HG02970 (cell line): ENCODE measurements at regions not wholly inside any gene's neighbourhood (a gene's known extent, or its start where the extent isn't known, plus 50 kb on each side); places are given as distances from the start of the nearest gene placed in this dataset.
"Not testable (repeated sequence)": the region's sequence is repeated elsewhere in the genome, so short reads cannot be mapped to it uniquely, and the experiment has no call there.

Experiments used
- ATAC-seq: cut with Tn5 transposase; IDR thresholded peaks from one replicate; pipeline ENCODE4 v1.9.1; 2021; ENCODE audit warnings: mild to moderate bottlenecking, moderate library complexity, moderate number of reproducible peaks; ENCODE audit not compliant: unreplicated experiment, low FRiP score

DNA sequence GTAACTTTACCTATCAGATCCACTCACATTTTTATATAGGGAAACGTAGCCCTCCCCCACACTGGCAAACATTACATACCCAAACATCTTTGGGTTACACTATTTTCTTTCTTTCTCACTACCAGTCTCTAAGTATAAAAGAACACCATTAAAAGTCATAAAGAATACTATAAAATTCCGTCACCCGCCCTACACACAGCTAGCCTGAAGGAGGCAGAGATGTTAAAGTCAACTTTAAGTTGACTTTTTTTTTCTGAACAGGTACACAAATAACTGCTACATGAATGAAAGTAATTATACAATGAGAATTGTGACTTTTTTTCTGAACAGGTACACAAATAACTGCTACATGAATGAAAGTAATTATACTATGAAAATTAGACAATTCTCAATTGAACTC lies 628.3 kb downstream of the NUP35 start:
- ATAC-seq: no peak

DNA sequence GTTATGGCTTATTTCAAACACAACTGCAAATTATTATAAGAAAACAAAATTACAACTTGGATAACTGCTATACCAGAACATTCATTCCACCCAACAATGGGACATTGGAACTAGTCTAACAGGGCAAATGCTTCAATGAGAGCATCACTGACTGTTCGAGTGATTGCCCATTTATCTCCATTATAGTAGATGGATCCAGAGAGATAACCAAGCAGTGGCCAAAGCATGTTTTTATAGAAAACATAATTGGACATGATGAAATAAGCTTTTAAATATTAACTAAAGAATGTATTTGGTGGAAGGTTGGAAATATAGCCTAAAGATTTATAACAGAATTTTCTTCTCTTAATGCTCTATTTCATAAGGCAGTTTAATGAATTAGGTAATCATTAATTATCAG lies 634.8 kb downstream of the NUP35 start:
- ATAC-seq: no peak

DNA sequence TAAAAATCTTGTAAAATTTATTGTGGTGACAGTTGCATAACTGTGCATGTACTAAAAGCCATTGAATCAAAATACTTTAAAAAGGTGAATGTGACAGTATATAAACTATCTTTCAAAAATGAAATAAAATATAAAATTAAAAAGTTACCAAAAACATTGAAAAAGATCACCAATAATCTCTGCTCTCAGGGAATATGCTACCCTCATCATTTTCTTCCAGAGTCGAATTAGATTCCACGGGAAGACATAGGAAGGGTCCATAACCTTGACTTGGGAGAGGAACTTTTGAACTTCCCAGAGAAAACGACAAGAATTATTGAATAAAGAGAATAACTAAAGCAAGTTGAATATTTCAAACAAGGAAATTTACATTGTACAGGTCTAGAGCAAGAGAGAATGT lies 649.5 kb downstream of the NUP35 start:
- no peak for ATAC-seq

DNA sequence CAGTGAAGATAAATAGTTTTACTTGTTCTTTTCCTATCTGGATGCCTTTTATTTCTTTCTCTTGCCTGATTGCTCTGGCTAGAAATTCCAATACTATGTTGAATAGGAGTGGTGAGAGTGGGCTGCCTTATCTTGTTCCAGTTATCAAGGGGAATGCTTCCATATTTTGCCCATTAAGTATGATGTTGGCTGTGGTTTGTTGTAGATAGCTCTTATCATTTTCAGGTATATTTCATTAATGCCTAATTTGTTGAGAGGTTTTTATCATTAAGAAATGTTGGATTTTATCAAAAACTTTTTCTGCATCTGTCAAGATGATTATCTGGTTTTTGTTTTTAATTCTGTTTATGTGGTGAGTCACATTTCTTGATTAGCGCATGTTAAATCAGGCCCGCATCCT lies 655.8 kb downstream of the NUP35 start:
- ATAC-seq: no peak

DNA sequence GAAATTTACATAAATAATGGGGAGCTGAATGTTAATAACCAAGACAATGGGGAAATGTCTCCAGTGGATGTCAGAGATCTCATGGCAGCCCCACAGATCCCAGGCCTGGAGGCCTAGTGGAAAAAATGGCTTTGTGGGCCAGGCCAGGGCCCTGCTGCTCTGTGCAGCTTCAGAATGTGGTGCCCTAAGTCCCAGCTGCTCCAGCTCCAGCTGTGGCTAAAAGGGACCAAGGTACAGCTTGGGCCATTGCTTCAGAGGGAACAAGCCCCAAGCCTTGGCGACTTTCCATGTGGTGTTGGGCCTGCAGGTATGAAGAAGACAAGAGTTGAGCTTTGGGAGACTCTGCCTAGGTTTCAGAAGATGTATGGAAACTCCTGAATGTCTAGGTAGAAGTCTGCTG lies 658.2 kb downstream of the NUP35 start:
- ATAC-seq: no peak

DNA sequence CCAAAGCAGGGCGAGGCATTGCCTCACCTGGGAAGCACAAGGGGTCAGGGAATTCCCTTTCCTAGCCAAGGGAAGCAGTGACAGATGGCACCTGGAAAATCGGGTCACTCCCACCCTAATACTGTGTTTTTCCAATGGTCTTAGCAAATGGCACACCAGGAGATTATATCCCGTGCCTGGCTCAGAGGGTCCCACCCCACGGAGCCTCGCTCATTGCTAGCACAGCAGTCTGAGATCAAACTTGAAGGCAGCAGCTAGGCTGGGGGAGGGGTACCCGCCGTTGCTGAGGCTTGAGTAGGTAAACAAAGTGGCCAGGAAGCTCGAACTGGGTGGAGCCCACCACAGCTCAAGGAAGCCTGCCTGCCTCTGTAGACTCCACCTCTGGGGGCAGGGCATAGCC lies 664.6 kb downstream of the NUP35 start:
- not testable (repeated sequence) for ATAC-seq

DNA sequence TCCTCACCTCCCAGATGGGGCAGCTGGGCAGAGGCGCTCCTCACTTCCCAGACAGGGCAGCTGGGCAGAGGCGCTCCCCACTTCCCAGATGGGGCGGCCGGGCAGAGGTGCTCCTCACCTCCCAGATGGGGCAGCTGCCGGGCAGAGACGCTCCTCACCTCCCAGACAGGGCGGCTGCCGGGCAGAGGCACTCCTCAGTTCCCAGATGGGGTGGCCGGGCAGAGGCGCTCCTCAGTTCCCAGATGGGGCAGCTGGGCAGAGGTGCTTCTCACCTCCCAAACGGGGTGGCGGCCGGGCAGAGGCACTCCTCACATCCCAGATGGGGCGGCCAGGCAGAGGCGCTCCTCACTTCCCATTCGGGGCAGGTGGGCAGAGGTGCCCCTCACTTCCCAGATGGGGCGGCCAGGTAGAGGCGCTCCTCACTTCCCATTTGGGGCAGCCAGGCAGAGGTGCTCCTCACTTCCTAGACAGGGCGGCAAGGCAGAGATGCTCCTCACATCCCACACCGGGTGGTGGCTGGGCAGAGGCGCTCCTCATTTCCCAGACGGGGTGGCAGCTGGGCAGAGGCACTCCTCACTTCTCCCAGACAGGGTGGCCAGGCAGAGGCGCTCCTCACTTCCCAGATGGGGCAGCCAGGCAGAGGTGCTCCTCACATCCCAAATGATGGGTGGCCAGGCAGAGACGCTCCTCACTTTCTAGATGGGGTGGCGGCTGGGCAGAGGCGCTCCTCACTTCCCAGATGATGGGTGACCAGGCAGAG lies 668.1 kb downstream of the NUP35 start:
- not testable (repeated sequence) for ATAC-seq

DNA sequence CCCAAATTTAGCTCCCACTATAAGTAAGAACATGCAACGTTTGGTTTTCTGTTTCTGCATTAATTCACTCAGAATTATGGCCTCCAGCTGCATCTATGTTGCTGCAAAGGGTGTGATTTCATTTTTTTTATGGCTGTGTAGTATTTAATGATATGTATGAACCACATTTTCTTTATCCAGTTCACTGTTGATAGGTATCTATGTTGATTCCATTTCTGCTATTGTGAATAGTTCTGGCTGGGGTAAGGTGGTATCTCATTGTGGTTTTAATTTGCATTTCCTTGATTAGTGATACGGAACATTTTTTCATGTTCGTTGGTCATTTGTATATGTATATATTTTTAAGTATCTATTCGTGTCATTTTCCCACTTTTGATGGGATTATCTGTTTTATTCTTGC lies 674.3 kb downstream of the NUP35 start:
- ATAC-seq: no peak

DNA sequence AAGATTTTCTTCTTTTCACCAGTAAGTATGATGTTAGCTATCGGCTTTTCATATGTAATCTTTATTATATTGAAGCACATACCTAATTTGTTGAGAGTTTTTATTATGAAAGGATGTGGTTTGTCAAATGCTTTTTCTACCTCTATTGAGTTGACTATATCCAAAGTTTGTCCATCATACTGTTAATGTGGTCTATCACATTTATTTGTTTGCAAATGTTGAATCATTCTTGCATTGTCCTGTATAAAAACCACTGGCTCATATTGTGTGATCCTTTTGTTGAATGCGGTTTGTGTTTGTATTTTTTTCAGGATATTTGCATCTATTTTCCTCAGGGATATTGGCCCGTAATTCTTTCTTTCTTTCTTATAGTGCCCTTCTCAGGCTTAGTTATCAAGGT lies 675.5 kb downstream of the NUP35 start:
- no peak for ATAC-seq

DNA sequence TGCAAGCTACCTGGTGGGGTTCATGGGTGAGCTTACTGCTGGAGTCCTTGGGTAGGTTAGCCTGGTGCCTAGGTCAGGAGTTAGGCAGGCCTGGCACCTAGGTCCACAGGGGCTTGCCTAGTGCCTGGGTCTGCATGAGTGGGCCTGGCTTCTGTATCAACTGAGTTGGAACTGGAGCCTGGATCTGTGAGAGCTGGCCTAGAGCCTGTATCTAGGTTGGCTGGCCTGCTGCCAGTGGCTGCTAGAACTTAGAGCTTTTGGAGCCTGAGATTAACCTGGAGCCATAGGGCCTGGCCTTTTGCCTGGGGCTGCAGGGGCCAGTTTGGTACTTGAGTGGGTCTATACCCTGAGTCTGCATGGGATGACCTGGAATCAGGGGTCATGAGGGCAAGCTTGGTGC lies 679.4 kb downstream of the NUP35 start:
- ATAC-seq: no peak

DNA sequence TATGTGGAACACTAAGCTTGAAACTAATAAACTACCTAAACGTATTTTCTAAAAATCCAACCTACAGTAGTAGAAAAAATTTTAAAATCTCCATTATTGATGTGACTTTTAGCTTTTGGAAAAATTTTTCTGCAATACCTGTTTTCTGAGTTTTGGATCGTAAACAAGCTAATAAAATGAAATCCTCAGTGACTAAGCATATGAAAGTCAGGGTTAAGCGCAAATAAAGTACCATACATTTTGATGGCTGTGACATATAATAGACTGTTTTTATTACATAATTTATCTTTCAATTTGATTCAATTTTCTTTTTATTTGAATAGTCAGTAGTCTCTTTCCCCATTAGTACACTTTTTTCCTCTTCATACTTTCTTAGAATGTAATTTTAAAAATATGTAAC lies 683.6 kb downstream of the NUP35 start:
- no peak for ATAC-seq

DNA sequence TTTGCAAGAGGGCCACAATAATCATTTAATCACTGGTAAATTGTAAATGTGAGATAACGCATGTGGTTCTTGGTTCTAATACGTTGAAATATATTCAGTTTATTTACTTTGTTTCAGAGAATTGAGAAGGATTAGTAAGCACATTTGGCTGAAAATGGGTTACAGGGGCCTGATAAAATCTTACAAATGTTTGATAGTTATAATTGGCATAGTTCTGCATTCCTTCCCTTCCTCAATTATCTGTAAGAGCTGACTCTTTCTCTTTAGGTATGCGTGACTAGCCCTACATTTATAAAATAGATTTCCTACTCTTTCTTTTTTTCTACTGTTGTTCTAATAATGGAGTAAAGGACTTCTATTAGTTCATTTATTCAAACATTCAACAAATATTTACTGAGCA lies 685.2 kb downstream of the NUP35 start:
- ATAC-seq: no peak

DNA sequence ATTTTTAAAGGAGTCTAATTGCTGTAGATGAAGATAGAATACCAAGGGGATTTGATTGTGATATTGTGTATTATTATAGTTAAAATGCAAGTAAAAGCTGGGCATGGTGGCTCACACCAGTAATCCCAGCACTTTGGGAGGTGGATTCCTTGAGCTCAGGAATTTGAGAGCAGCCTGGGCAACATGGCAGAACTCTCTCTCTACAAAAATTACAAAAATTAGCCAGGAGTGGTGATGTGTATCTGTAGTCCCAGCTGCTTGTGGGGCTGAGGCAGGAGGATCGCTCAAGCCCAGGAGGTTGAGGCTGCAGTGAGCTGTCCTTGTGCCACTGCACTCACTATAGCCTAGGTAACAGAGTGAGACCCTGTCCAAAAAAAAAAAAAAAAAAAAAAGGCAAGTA lies 687.0 kb downstream of the NUP35 start:
- no peak for ATAC-seq

DNA sequence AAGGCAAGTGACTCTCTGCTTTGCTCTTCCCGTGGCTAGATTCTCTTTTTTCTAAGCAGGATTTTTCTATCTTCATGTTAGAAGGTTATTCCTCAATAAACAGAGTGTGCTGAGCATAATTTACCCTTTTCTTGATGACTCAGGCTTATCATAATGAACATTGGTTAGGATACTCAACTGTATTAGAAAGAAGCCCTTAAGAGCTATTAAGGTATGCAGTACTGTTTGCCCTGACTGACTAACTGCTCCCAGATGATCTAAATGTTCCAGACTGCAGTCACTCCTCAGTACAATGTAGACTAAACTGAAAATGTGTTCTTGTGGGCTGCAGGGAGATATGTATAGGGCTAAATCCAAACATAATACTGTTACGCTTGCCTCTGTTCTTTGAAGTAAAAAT lies 687.8 kb downstream of the NUP35 start:
- no peak for ATAC-seq

DNA sequence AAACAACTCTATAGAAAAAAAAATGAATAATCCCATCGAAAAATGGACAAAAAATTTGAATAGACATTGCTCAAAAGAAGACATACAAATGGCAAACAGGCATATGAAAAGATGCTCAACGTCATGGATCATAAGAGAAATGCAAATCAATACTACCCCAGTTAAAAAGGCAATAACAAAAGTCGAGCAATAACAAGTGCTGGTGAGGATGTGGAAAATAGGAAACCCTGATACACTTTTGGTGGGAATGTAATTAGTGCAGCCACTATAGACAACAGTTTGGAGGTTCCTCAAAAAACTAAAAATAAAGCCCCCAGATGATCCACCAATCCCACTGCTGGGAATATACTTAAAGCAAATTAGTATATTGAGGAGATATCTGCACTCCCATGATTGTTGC lies 701.5 kb downstream of the NUP35 start:
- ATAC-seq: no peak

DNA sequence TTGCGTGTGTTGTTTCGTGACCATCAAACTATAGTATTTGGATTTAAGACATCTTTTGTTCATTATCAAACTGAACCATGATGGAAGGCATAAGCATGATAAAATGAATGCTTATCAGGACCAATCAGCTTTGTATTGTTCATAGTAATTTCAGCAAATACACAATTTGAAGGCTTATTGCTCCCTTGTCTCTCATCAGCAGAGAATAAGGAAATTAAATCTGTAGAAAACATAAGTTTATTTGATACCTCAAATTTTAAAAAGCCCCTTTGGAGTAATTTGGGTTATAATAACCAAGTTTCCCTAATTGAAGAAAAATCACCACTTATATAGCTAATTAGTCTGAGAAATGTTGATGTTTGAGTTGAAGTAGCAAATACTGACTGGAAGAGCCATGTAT lies 705.7 kb downstream of the NUP35 start:
- no peak for ATAC-seq

DNA sequence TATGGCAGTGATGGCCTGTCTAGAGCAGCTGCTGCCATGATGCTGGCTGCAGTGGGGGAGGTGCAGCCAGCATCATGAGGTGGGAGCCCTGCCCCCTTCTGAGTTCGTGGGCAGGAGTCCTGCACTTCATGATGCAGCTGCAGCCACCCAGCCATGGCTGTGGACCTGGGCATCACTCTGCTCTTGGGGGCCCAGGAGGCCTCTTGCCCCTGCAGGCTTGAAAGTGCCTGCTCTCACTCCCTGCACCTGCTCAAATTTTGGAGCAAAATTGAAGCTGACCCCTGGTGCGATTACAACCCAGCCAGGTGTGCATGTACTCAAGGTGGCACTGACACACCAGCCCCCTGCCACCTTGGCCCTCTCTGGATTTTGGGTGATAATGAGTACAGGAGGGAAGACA lies 712.9 kb downstream of the NUP35 start:
- ATAC-seq: no peak

DNA sequence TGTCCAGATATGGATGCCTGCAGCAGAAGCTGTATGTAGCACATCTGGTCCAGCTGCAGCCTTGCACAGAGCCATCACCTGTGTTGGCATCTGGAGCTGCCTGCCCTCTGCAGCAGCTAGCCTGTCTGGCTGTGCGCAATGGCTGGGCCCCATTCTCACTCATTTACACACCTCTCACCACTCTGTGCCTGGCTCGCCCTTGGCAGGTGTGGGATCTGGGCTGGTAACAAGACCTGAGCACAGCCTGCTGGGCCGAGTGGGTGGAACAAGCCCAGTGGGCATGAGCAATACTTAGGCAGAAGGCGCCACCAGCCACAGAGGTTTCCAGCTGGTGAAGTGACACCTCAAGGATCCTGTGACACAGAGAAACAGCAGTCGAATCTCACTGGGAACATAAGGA lies 714.1 kb downstream of the NUP35 start:
- no peak for ATAC-seq

DNA sequence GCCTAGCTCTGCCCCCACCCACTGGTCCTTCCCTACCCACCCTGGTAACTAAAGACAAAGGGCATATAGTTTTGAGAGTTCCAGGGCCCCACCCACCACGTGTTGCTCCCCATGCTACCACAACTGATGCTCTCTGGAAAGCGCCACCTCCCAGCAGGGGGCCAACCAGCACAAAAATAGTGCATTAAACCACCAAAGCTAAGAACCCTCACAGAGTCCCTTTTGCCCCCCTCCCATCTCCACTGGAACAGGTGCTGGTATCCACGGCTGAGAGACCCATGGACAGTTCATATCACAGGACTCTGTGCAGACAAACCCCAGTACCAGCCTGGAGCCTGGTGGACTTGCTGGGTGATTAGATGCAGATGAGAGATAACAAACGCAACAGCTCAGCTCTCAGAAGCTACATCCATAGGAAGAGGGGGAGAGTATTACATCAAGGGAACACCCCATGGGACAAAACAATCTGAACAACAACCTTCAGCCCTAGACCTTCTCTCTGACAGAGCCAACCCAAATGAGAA lies 715.9 kb downstream of the NUP35 start:
- ATAC-seq: no peak

DNA sequence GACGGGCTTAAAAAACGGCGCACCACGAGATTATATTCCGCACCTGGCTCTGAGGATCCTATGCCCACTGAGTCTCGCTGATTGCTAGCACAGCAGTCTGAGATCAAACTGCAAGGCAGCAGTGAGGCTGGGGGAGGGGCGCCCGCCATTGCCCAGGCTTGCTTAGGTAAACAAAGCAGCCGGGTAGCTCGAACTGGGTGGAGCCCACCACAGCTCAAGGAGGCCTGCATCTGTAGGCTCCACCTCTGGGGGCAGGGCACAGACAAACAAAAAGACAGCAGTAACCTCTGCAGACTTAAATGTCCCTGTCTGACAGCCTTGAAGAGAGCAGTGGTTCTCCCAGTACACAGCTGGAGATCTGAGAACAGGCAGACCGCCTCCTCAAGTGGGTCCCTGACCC lies 725.6 kb downstream of the NUP35 start:
- not testable (repeated sequence) for ATAC-seq

DNA sequence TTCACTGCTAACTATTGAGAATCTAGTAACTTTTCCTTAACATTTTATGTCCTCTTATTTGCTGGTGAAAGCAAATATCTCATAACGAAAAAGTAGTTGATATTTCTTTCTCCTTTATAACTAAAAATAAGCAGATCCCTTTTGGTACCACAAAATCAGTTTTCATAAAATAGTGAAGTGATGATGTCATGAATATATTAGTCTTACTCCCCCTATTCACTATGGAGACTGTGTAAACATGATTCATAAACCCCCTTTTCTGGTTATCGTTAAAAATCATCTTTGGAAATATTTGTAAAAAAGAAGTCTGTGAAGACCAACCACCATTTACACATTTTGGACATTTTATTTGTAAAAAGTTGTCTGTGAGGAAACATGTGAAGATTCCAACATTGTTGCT lies 734.9 kb downstream of the NUP35 start:
- no peak for ATAC-seq

DNA sequence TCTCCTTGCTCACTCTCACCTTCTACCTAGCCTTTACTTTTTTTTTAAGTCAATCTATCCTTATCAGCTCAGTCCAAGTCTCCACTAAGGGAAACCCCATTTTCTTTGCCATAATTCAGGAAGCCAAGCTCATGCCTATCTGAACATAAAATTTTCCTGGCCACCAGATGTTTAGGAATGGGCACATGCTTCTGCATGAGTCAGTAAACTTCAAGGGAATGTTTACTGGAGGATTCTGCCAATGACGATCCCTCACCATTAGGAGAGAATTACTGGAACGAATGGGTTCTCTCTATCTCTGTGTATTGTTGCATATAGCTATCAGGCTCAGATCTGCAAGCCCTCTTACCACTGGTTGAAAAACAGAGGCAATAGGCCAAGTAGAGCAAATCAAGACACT lies 731.7 kb upstream of the ZNF804A start:
- no peak for ATAC-seq

DNA sequence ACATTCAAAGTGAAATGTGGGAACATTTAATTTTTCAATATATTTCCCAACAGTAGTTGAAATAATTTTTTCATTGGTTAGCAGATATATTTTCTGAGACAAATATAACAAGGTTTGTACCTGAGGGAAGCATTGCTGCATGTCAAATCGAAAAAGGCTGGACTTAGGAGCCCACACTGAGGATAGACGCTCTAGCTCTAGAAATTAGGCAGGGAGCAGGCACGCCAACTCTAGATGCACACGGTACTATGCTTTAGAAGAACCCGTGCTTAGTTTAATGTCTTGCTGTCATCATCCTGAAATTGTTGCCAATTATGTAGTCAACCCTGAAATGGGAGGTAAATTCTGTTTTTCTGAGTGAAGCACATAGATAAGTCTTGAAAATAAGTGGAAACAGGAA lies 731.1 kb upstream of the ZNF804A start:
- ATAC-seq: no peak
